NB4 (cell line): ENCODE measurements at regions not wholly inside any gene's neighbourhood (a gene's known extent, or its start where the extent isn't known, plus 50 kb on each side); places are given as distances from the start of the nearest gene placed in this dataset.

Experiments used
- POLR2A ChIP-seq: IDR thresholded peaks from 2 replicates; pipeline ENCODE4 v1.6.1; 2011; ENCODE audit warnings: mild to moderate bottlenecking; ENCODE audit not compliant: insufficient read length; ENCODE audit errors: extremely low read depth
- TF ChIP-seq, protein P1 (sequence below): IDR thresholded peaks from one replicate; pipeline ENCODE4 v1.5.1; 2012; ENCODE audit warnings: low read depth, low read length

DNA sequence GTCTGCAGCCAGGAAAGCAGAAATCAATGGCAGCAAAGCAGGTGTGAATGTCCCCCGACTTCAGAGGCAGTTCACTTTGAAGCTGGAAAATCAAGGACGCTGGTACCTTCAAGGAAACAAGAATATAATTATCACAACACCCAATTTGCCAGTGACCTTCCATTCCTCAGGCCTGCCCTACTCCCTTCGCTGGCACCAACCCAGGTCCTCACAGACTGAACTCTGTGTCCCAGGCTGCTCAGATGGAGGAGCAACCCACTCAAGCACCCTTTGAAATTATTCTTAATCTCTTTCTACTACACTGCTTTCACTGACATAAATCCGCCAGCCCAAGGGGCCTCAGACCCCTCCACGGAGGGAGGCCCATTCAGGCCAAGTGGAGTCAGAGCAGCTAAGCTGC lies 64.7 kb upstream of the WT1 start:
- TF ChIP-seq, protein P1, sequence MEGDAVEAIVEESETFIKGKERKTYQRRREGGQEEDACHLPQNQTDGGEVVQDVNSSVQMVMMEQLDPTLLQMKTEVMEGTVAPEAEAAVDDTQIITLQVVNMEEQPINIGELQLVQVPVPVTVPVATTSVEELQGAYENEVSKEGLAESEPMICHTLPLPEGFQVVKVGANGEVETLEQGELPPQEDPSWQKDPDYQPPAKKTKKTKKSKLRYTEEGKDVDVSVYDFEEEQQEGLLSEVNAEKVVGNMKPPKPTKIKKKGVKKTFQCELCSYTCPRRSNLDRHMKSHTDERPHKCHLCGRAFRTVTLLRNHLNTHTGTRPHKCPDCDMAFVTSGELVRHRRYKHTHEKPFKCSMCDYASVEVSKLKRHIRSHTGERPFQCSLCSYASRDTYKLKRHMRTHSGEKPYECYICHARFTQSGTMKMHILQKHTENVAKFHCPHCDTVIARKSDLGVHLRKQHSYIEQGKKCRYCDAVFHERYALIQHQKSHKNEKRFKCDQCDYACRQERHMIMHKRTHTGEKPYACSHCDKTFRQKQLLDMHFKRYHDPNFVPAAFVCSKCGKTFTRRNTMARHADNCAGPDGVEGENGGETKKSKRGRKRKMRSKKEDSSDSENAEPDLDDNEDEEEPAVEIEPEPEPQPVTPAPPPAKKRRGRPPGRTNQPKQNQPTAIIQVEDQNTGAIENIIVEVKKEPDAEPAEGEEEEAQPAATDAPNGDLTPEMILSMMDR: no peak
- no peak for TF ChIP-seq POLR2A
